22Rv1 (cell line): ENCODE measurements at regions not wholly inside any gene's neighbourhood (a gene's known extent, or its start where the extent isn't known, plus 50 kb on each side); places are given as distances from the start of the nearest gene placed in this dataset.

Experiments
- ZFX ChIP-seq: fragments of 450-650 bp; IDR thresholded peaks from 2 replicates; pipeline ENCODE4 v1.6.1; 2017; ENCODE audit warnings: antibody characterized with exemption, borderline replicate concordance
- TF ChIP-seq, protein P1 (sequence below): fragments of 450-650 bp; IDR thresholded peaks from 2 replicates; pipeline ENCODE4 v1.5.1; 2017; ENCODE audit warnings: mild to moderate bottlenecking

DNA sequence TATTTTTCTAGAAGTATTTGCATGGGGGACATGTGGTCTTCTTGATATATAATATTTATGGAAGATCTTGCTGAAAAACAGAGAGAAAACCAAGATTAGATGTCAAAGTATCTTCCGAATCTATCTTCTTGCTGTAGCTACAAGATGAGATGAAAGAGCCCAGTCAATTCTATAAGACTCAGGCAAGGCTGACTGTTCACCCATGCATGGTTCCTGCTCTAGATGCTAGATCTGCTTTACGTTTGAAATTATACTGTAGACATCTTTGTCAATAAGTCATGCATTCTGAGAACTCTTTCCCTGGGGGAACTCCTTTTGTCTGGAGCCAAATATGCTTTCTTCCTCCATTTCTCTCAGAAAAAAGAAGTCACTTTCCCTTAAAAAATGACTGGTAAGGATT, 1292.0 kb downstream of the XPNPEP1 start:
- TF ChIP-seq, protein P1, sequence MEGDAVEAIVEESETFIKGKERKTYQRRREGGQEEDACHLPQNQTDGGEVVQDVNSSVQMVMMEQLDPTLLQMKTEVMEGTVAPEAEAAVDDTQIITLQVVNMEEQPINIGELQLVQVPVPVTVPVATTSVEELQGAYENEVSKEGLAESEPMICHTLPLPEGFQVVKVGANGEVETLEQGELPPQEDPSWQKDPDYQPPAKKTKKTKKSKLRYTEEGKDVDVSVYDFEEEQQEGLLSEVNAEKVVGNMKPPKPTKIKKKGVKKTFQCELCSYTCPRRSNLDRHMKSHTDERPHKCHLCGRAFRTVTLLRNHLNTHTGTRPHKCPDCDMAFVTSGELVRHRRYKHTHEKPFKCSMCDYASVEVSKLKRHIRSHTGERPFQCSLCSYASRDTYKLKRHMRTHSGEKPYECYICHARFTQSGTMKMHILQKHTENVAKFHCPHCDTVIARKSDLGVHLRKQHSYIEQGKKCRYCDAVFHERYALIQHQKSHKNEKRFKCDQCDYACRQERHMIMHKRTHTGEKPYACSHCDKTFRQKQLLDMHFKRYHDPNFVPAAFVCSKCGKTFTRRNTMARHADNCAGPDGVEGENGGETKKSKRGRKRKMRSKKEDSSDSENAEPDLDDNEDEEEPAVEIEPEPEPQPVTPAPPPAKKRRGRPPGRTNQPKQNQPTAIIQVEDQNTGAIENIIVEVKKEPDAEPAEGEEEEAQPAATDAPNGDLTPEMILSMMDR = no peak
- no peak for TF ChIP-seq ZFX
